HL-60 (cell line): ENCODE measurements at regions not wholly inside any gene's neighbourhood (a gene's known extent, or its start where the extent isn't known, plus 50 kb on each side); places are given as distances from the start of the nearest gene placed in this dataset.

Experiments used
- DNase-seq, 2 experiments: peaks; one replicate each; pipeline ENCODE4 v3.0.0-alpha.2; 2010 to 2020; ENCODE audit warnings: low read depth in 1 of 2, low spot score in 1 of 2
- H3K27ac ChIP-seq: fragments of 250-450 bp; sonication (Bioruptor Pico); replicated peaks from 2 replicates; pipeline ENCODE4 v1.5.1; 2020; ENCODE audit warnings: mild to moderate bottlenecking, moderate library complexity
- H3K27me3 ChIP-seq: fragments of 250-450 bp; sonication (Bioruptor Pico); 2 replicates; pipeline ENCODE4 v1.5.1; 2021; ENCODE audit warnings: mild to moderate bottlenecking, moderate library complexity; ENCODE audit not compliant: insufficient read depth, poor library complexity, severe bottlenecking
- H3K4me3 ChIP-seq: replicated peaks from 2 replicates; pipeline ENCODE4 v1.5.1; 2011; ENCODE audit warnings: mild to moderate bottlenecking, control low read depth, low read length; ENCODE audit not compliant: insufficient read depth
- GABPA ChIP-seq: IDR thresholded peaks from 2 replicates; pipeline ENCODE4 v1.6.1; 2012; ENCODE audit warnings: low read depth
- POLR2AphosphoS5 ChIP-seq: IDR thresholded peaks from 2 replicates; pipeline ENCODE4 v1.6.1; 2012; ENCODE audit warnings: low read depth
- SPI1 ChIP-seq: IDR thresholded peaks from 2 replicates; pipeline ENCODE4 v1.6.1; 2012; ENCODE audit warnings: low read depth, mild to moderate bottlenecking, borderline replicate concordance
- TF ChIP-seq, protein P1 (sequence below): IDR thresholded peaks from one replicate; pipeline ENCODE4 v1.5.1; 2011; ENCODE audit warnings: low read length, control low read depth, inconsistent platforms; ENCODE audit not compliant: insufficient read depth
- TF ChIP-seq, protein P2 (sequence below): IDR thresholded peaks from 2 replicates; pipeline ENCODE4 v1.6.1; 2012; ENCODE audit warnings: low read depth; ENCODE audit not compliant: insufficient replicate concordance

DNA sequence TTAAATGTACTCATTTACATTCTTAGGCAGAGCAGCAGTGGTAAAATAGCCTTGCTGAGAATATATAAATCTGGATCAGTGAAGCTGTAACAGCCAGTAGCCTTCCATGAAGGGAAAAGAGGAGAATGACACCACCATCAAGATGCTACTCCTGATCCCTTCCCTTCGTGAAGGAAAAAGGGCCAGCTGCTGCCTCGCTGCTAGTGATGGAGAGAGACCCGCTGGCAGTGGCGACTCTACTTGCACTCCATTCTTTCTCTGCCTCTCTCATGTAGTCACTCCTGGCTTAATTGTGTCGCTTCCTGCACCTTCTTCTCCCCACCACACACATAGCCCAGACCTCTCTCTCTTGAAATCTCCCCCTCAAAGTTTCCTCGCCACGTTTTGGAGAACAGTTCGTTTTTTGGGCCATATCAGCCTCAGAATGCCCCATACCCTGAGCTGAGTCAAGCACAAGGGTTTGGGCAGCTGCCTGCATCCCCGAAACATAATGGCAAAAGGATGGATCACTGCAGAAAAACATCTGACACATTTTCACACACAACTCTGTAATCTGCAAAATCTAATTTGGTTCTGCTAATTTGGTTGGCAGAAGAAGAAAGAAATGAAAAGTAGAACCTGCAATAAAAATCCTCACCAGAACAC is 460.3 kb upstream of the IL12A start:
- no peak overlapping the region for H3K27ac ChIP-seq
- H3K4me3 ChIP-seq: no peak overlapping the region
- TF ChIP-seq SPI1 (no peak), GABPA (no peak), POLR2AphosphoS5 (no peak)
- TF ChIP-seq, protein P1, sequence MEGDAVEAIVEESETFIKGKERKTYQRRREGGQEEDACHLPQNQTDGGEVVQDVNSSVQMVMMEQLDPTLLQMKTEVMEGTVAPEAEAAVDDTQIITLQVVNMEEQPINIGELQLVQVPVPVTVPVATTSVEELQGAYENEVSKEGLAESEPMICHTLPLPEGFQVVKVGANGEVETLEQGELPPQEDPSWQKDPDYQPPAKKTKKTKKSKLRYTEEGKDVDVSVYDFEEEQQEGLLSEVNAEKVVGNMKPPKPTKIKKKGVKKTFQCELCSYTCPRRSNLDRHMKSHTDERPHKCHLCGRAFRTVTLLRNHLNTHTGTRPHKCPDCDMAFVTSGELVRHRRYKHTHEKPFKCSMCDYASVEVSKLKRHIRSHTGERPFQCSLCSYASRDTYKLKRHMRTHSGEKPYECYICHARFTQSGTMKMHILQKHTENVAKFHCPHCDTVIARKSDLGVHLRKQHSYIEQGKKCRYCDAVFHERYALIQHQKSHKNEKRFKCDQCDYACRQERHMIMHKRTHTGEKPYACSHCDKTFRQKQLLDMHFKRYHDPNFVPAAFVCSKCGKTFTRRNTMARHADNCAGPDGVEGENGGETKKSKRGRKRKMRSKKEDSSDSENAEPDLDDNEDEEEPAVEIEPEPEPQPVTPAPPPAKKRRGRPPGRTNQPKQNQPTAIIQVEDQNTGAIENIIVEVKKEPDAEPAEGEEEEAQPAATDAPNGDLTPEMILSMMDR: no peak
- TF ChIP-seq, protein P2, sequence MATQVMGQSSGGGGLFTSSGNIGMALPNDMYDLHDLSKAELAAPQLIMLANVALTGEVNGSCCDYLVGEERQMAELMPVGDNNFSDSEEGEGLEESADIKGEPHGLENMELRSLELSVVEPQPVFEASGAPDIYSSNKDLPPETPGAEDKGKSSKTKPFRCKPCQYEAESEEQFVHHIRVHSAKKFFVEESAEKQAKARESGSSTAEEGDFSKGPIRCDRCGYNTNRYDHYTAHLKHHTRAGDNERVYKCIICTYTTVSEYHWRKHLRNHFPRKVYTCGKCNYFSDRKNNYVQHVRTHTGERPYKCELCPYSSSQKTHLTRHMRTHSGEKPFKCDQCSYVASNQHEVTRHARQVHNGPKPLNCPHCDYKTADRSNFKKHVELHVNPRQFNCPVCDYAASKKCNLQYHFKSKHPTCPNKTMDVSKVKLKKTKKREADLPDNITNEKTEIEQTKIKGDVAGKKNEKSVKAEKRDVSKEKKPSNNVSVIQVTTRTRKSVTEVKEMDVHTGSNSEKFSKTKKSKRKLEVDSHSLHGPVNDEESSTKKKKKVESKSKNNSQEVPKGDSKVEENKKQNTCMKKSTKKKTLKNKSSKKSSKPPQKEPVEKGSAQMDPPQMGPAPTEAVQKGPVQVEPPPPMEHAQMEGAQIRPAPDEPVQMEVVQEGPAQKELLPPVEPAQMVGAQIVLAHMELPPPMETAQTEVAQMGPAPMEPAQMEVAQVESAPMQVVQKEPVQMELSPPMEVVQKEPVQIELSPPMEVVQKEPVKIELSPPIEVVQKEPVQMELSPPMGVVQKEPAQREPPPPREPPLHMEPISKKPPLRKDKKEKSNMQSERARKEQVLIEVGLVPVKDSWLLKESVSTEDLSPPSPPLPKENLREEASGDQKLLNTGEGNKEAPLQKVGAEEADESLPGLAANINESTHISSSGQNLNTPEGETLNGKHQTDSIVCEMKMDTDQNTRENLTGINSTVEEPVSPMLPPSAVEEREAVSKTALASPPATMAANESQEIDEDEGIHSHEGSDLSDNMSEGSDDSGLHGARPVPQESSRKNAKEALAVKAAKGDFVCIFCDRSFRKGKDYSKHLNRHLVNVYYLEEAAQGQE: no peak
- no peak for DNase-seq
- H3K27me3 ChIP-seq: no peaks in the 10 kb centered on the region

DNA sequence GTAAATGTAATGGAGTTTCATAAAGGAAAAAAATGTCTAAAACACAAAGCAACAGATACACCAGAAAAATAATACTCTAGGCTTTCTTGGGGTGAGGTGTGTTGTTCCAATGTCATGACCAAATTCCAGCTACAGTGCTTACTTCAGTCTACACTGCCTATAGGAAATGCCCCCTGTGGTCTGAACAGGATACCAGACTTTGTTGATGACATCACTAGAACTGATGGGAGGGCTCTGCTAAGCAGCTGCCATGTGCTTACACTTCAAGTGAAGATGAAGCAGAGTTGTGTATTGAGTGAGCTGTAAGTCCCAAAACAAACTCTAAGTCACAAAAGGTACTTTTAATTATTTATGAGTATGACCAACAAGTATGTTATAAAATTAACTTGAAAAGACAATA is 456.1 kb upstream of the IL12A start:
- TF ChIP-seq POLR2AphosphoS5 (no peak), SPI1 (no peak), GABPA (no peak)
- TF ChIP-seq, protein P2: no peak
- TF ChIP-seq, protein P1: no peak
- DNase-seq: no peak

GRCh38 chr3:159534496-159534895 is 454.1 kb upstream of the IL12A start:
- H3K27ac ChIP-seq: no peak overlapping the region
- DNase-seq: no peak
- no peak for TF ChIP-seq GABPA
- no peak for TF ChIP-seq SPI1
- TF ChIP-seq, protein P2: no peak
- no peak for TF ChIP-seq POLR2AphosphoS5
- TF ChIP-seq, protein P1: no peak

More for the DNA sequence above, 456.1 kb upstream of the IL12A start:
- H3K27me3 ChIP-seq: no peaks in the 10 kb centered on the region
- H3K4me3 ChIP-seq: no peak overlapping the region
- H3K27ac ChIP-seq: no peak overlapping the region

More at GRCh38 chr3:159534496-159534895, 454.1 kb upstream of the IL12A start:
- no peaks in the 10 kb centered on the region for H3K27me3 ChIP-seq
- H3K4me3 ChIP-seq: no peak overlapping the region
